ENCODE measurements at regions not wholly inside any gene's neighbourhood (a gene's known extent, or its start where the extent isn't known, plus 50 kb on each side); places are given as distances from the start of the nearest gene placed in this dataset.

DNA sequence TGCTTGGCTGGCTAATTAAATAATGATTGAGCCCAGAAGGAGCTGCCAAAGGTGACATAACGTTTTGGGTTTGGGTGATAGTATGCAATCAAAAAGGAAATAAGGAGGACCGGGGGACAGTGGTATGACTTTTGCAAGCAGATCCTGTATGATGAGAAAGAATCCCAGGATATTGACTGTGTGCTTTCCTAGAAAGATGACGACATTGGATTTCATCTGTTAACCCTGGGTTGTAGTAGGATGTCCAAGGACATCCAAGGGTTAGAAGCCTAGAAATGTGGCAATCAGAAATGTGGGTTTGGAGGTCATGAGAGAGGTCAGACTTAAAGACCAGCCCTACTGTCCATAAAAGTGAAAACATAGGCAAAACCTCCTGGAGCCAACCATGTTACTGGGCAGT, 50.3 kb upstream of the HMHB1 start:
- DNase-seq (no peak), ATAC-seq (ENCODE audit: poor library complexity) (no peak)
- intact Hi-C loops (cut with DNase I), result no loop called here

DNA sequence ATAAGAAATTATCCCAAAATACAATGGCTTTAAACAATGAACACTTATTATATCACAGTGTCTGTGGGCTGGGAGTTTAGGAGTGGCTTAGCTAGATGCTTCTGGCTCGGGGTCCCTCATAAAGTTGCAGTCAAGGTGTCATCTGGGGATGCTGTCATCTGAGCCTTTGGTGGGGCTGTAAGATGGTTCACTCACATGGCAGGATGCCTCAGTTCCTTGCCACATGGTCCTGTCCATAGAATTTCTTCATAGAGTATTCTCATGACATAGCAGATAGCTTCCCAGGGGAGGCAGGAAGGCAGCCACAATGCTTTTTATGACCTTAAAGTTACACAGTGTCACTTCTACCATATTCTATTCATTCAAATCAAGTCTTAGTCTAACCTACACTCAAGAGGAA, 51.2 kb upstream of the HMHB1 start:
- DNase-seq (no peak), ATAC-seq (ENCODE audit: poor library complexity) (no peak)
- intact Hi-C loops (cut with DNase I), result no loop called here

DNA sequence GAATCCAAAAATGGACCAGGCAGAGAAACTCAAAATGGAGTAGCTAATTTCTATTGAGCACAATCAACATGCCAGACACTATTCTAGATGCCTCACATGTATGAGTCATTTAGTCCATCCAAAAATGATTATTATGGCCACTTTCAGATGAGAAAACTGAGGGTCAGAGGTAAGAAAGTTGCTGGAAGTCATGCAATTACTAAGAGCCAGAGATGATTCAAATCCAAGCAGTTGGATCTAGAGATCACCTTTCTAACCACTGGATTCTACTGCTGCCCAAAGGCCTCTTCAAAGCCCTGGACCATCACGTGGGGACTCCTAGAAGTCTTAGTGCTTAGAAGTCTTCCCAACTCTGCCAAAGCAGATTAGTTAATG, 51.8 kb upstream of the HMHB1 start:
- intact Hi-C loops (cut with DNase I), result no loop called here
- DNase-seq (no peak), ATAC-seq (ENCODE audit: poor library complexity) (no peak)

DNA sequence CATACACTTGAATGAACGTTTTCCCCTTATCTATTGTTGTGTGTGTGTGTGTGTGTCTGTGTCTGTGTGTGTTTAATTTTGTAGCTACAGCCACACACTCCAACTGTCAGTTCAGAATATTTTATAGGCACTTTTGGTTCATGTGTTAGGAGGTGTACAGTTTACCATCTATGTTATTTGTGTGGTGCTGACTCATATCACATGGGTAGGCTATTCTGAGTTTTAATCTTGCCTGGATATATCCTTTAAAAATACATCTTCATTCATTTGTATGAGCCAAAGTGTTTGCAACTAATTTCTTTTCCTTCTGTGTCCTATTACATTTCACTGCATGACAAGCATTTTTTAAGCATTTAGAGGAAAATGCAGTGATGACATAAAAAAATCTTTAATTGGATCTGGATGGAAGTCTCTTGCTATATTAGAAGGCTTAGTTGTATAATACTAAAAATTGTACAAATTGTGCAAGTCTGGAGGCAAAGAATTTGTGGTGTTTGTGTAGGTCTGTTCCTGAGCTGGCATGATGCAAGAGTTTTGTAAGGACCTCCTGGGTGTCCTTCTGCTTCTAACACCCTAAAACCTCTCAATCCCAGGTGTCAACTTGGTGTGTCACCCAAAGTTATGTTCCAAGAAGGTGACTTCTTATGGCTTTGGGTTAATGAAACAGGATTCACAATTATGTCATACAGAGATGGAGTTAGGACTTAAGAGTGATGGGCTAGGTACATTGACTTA, 52.4 kb upstream of the HMHB1 start:
- ATAC-seq (ENCODE audit: poor library complexity), result peak; percentile 60
- no peak for DNase-seq
- intact Hi-C loops (cut with DNase I), result no loop called here

DNA sequence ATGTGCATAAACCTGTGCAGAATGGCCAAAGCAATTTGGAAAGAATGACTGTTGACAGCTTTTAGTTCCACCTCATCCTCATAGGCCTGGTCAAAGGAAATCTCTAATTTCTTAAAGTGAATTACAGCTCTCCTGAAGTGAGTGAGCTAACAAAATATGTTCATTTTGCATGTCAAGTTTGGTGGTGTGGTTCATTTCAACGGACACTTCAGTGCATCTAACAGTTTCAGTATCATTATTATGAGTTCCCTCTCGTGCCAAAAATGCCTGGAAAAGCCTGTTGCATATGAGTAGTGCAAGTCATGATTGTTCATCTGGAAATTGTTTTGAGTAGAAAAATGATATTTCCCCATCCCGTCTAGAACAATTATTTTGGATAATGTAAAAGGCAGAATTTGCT, 53.2 kb upstream of the HMHB1 start:
- DNase-seq, result no peak
- peak; percentile 89 for ATAC-seq (ENCODE audit: poor library complexity)
- intact Hi-C loops (cut with DNase I), result no loop called here

DNA sequence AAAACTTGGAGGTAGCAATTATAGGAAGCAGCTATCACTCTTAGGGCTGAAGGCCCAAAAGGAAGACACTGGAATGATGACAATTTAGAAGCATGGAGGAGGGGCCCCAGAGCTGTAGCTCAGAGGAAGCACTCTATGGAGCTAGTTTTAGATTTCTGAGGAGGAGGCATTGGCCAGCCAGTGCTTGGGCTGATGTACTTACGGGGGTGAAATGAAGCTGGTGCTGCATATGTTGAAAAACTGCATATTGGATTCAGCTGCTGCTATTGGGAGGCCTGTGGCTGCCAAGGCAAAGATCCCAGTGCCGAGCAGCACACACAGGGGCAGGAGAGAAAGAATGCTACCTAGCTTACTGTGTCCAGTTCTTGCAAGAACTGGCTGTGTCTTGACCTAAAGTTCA, 53.9 kb upstream of the HMHB1 start:
- DNase-seq (no peak), ATAC-seq (ENCODE audit: poor library complexity) (peak; percentile 45)
- intact Hi-C loops (cut with DNase I), result no loop called here

DNA sequence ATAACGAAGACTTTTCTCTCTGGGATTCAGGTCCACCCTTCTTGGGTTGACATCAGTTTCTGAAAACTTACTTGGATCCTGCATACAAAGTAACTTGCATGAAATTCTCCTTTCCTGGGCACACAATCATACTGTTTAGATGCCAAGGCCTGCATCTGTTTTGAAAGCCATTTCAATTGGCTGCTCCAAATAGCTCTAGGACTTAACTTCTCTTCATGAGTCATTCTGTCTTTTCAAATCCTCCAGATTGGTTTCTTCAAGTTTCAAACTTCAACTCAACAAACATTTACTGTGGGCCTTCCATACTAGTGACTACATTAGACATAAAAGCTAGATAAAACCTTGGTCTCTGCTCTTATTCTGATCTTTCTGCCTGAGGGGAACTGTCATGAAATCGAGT, 54.8 kb upstream of the HMHB1 start:
- ATAC-seq (ENCODE audit: poor library complexity) (peak; percentile 13), DNase-seq (no peak)
- intact Hi-C loops (cut with DNase I), result no loop called here

DNA sequence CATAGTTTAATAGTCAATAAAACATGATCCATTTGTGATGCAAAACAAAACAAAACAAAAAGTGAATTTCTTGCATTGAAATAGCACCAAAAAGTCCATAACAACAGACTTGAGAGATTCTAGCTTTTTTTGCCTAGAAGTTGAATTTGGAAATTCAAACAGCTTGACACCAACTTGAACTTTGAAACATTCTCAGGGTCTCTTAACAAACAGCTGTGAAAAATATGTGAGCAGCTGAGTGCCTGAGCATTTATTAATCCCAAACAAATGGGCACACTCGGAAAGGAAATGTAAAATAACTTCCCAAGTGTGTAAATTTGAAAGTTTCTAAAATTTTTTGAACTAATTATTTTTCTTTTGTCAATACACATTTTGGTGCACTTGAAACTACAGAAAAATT, 56.0 kb upstream of the HMHB1 start:
- intact Hi-C loops (cut with DNase I), result no loop called here
- ATAC-seq (ENCODE audit: poor library complexity) (no peak), DNase-seq (no peak)

DNA sequence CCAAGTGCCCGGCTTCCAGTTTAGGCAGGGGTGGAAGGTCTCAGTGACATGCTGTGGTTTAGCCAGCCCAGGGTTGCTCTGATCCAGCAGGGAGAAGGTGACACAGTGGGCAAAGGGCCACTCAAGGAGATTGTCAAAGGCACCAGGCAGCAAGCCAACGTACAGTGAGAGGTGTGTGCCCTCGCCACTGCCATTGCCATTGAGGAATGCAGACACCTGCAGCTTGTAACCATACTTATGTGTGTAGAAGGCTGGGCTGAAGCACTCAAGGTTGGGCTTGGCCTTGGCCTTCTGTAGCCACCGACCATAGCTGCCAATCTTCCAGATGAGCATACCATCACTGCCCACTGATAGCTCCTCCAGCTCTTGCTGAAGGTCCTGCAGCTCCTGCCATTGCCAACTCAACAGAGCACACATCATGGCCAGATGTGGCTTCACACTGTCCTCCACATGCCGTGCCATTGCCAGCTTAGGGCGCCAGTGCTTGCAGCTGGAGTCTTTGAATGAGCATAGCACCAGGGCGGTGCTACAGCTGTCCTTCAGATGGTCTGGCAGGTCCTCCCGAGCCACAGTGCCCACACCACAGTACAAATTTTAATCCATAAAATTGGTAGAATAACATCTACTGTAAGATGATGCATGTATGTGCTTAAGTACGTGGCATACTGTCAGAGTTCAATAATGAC, 59.7 kb upstream of the HMHB1 start:
- intact Hi-C loops (cut with DNase I), result no loop called here
- peak; percentile 27 for ATAC-seq (ENCODE audit: poor library complexity)

DNA sequence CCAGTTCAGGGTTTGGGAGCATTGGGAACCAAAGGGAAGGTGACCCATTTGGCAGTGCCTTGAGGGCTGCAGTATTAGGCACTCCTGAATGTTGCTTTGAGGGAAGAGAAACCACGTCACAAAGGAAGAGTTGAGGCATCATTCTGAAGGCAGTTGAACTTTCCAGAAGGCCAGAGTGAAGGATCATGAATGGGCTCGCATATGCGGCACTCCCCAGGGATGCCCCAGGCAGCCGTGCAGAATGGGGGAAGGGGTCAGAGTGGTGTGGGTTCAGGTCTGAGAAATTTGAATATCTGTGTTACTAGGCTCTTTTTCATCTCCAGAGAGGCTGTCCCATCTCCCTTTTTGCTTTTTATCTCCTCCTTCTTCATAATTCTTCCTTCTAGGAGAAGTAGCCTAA, 60.6 kb upstream of the HMHB1 start:
- DNase-seq, result no peak
- no peak for ATAC-seq (ENCODE audit: poor library complexity)
- intact Hi-C loops (cut with DNase I), result no loop called here

More for the DNA sequence above, 59.7 kb upstream of the HMHB1 start:
- no peak for DNase-seq

DNA sequence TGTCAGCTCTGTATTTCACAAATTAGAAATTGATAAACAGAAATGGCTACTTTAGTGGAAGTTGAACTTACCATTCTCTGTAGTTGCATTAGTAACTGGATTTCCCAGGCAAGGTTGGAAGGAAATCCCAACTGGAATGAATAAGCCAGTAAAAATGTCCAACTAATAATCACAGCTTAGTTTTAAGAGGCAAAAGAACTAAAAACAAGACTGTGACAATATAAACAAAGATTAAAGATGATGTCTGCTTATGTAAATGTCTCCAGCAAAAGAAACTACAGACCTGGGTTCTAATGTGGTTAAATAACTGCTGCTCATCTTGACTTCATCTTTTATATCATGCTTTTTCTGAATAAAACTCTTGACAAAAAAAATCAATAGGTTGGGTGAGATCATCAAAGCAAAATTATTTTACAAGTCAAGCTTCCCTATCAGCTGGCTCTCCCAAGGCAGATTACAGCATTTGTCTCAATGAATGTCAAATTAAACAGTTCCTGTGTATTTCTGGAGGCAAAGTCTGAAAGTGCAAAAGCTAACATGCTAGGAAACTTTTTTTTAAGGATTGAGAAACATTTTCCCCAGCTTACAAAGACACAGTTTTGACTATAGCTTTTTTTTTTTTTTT, 62.3 kb upstream of the HMHB1 start:
- intact Hi-C loops (cut with DNase I), result no loop called here

DNA sequence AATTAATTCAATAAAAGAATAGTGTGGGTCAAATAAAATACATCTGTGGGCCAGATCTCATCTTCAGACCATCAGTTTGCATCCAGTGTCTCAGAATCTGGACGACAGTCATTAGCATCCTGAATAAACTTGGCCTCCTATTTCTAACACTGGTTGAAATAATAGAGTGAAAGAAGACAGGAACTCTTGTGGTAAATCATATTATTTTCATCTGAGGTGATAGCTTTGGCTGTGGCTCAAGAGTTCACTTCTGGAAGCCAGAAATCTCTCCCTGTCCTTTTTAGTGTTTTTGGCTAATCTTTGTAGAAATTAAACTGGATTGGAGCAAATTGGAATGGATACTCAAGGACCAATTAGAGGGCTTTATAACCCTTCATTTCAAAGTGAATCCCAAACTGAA, 63.4 kb upstream of the HMHB1 start:
- intact Hi-C loops (cut with DNase I), result no loop called here
- no peak for ATAC-seq (ENCODE audit: poor library complexity)
- DNase-seq, result no peak

More for the DNA sequence above, 62.3 kb upstream of the HMHB1 start:
- no peak for ATAC-seq (ENCODE audit: poor library complexity)
- no peak for DNase-seq

DNA sequence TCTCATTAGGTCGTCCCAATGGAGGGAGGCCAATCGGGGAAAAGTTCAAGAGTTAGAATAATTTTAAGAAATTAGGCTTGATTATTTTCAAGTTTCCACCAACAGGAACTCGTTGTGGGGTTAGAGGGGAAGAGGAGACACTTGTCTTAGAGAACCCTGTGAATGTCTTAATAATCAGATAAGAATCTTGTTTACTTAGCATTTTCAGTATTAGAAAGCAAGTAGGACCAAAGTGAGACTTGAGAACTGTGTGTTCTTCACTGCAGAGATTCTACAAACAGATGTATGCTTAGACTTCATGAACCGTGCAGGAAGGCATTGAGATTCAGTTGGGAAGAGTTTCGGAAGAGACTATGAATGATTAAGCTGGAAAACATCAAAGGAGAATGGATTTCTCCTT, 69.0 kb upstream of the HMHB1 start:
- ATAC-seq (ENCODE audit: poor library complexity), result no peak
- no peak for DNase-seq
- intact Hi-C loops (cut with DNase I), result no loop called here

DNA sequence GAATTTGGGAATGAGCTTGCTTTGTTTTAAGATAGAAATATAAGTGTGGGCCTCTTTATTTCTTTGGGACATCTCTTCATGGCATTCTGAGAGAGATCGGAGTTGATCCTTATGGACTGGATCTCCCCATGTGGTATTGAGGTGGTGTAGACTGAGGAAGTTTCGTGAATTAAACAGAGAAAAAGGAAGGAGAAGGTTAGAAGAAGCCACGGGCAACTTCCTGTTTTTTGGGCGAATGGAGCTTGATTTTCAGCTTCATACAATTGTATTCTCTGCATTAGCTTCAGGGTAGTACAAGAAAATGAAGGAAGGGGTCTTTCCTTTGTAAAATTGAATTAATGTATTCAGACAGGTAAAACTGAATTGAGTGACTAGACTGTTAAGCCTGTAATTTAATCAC, 70.5 kb upstream of the HMHB1 start:
- intact Hi-C loops (cut with DNase I), result no loop called here
- ATAC-seq (ENCODE audit: poor library complexity) (no peak), DNase-seq (no peak)

DNA sequence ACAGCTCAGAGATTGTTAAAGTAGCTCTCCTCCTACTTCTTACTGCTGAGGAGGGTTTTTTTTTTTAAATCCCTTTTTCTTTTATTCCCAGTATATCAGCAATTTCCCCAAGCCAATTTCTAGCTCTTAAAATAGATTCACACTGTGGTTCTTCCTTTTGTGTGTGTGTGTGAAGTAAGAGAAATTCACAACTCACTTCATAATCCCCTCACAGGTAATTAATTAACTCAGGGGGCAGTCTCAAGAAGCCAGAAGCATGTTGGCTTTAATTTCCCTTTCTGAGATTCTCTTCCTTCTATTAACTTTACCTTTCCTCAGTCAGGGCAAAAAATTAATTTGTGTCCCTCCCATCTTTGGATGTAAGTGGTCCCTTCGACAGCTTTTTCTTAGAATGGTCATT, 71.0 kb upstream of the HMHB1 start:
- ATAC-seq (ENCODE audit: poor library complexity), result no peak
- no peak for DNase-seq
- intact Hi-C loops (cut with DNase I), result no loop called here

DNA sequence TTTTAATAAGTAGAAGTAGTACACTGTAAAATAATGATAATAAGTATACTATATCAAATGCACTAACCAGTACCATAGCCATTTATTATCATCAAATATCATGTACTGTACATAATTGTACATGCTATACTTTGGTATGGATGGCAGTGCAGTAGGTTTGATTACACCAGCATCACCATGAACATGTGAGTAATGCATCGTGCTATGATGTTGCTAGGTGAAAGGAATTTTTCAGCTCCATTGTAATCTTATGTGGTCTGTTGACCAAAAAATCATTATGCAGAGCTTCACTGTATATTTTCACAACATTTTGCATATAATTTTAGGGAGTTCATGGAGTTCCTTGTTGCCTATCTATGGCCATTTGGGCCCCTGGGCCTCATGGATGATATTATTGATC, 72.2 kb upstream of the HMHB1 start:
- intact Hi-C loops (cut with DNase I), result no loop called here
- ATAC-seq (ENCODE audit: poor library complexity) (no peak), DNase-seq (no peak)

DNA sequence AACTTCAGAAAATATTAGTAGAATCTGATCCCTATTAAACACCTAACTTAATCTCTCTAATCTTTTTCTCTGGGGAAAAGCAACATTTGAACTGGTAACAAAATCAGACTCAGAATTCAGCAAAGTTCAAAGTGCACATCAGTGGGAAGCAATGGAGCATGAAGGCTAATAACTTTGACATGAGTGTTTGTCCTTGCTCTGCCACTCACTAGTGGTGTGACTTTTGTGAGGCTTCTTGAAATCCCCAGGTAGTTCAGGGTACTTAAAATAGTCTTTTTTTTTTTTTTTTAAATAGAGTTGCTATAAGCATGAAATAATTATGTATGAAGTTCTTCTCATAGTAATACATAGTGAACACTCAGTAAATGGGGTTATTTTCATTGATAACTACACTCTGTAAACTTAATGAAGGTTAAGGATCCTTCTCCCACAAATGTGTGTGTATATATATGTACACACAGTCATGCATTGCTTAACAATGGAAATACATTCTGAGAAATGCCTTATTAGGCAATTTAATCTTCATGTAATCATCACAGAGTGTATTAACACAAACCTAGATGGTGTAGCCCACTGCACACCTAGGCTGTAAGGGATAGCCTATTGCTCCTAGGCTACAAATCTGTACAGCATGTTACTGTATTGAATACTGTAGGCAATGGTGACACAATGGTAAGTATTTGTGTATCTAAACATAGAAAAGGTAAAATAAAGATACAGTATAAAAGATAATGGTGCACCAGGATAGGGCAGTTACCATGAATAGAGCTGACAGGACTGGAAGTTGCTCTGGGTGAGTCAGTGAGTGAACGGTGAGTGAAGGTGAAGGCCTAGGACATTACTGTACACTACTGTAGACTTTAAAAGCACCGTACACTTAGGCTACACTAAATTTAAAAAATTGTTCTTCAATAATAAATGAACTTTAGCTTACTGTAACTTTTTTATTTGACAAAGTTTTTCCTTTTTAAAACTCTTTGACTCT, 73.3 kb upstream of the HMHB1 start:
- ATAC-seq (ENCODE audit: poor library complexity), result no peak
- intact Hi-C loops (cut with DNase I), result no loop called here

DNA sequence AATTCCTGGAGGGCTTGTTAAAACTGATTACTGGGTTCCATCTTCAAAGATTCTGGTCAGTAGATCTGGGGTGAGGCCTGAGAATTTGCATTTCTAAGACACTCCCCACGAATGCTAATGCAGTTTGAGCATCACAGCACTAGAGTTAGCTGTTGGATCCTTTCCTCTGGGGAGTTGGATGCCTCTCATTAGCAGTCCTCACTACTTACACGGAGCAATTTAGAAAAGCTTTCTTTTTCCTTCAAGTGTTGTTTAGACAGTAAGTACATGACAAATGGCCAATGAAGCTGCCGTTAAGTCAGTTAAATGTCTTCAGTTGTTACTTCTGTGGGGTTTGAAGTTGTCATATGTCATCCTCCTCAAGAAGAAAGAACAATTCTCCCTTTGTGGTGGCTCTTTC, 74.9 kb upstream of the HMHB1 start:
- intact Hi-C loops (cut with DNase I), result no loop called here
- DNase-seq, result no peak
- no peak for ATAC-seq (ENCODE audit: poor library complexity)

More for the DNA sequence above, 73.3 kb upstream of the HMHB1 start:
- DNase-seq, result no peak

DNA sequence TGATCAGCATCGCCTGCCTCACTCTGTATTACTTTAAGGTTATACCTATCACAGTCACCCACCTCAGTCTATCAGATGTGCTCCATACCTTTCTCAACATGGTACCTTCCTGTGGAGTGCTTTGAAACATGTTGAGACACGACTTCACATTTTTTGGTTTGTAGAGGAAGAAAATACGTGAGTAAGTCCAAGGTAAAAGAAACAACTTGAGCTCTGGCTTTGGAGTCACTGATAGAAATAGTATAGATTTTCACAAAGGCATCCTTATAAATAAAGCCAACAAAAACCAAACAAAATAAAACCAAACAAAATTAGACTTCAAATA, 77.5 kb upstream of the HMHB1 start:
- intact Hi-C loops (cut with DNase I), result no loop called here
- DNase-seq, result no peak
- no peak for ATAC-seq (ENCODE audit: poor library complexity)

Measured in Right ventricle myocardium superior (tissue), 1 donor.